HG03439 (cell line): ENCODE measurements at regions not wholly inside any gene's neighbourhood (a gene's known extent, or its start where the extent isn't known, plus 50 kb on each side); places are given as distances from the start of the nearest gene placed in this dataset.

Experiments used
- ATAC-seq: cut with Tn5 transposase; IDR thresholded peaks from one replicate; pipeline ENCODE4 v1.9.1; 2021; ENCODE audit warnings: mild to moderate bottlenecking, moderate library complexity; ENCODE audit not compliant: unreplicated experiment

GRCh38 chr19:28948026-28948425, 264.9 kb downstream of the UQCRFS1 start:
- no peak for ATAC-seq

GRCh38 chr19:28943651-28944050, 269.3 kb downstream of the UQCRFS1 start:
- no peak for ATAC-seq

- ATAC-seq = no peak
Measured at GRCh38 chr19:28941833-28942232, 271.1 kb downstream of the UQCRFS1 start.

GRCh38 chr19:28940751-28941500, 272.0 kb downstream of the UQCRFS1 start:
- no peak for ATAC-seq

- no peak for ATAC-seq
Measured at GRCh38 chr19:28939236-28939635, 273.7 kb downstream of the UQCRFS1 start.

GRCh38 chr19:28936001-28936400, 276.9 kb downstream of the UQCRFS1 start:
- no peak for ATAC-seq

- ATAC-seq = no peak
Measured at GRCh38 chr19:28934631-28935030, 278.3 kb downstream of the UQCRFS1 start.

- no peak for ATAC-seq
Measured at GRCh38 chr19:28933039-28933438, 279.9 kb downstream of the UQCRFS1 start.

- ATAC-seq = no peak
Measured at GRCh38 chr19:28932446-28932845, 280.5 kb downstream of the UQCRFS1 start.

GRCh38 chr19:28929006-28929405, 283.9 kb downstream of the UQCRFS1 start:
- ATAC-seq = no peak

- ATAC-seq = no peak
Measured at GRCh38 chr19:28927456-28927855, 285.5 kb downstream of the UQCRFS1 start.

GRCh38 chr19:28920269-28921066, 292.5 kb downstream of the UQCRFS1 start:
- no peak for ATAC-seq

- no peak for ATAC-seq
Measured at GRCh38 chr19:28917621-28918020, 295.3 kb downstream of the UQCRFS1 start.

- ATAC-seq = no peak
Measured at GRCh38 chr19:28915737-28916460, 297.1 kb downstream of the UQCRFS1 start.

GRCh38 chr19:28915202-28915601, 297.7 kb downstream of the UQCRFS1 start:
- no peak for ATAC-seq

GRCh38 chr19:28914173-28914572, 298.8 kb downstream of the UQCRFS1 start:
- no peak for ATAC-seq

- ATAC-seq = no peak
Measured at GRCh38 chr19:28913626-28914025, 299.3 kb downstream of the UQCRFS1 start.

GRCh38 chr19:28908941-28909340, 304.0 kb downstream of the UQCRFS1 start:
- ATAC-seq = no peak

GRCh38 chr19:28907534-28907933, 305.4 kb downstream of the UQCRFS1 start:
- ATAC-seq = no peak

GRCh38 chr19:28905996-28906395, 307.0 kb downstream of the UQCRFS1 start:
- ATAC-seq = no peak

- ATAC-seq = no peak
Measured at GRCh38 chr19:28899703-28900102, 313.2 kb downstream of the UQCRFS1 start.

- ATAC-seq = no peak
Measured at GRCh38 chr19:28898249-28898648, 314.7 kb downstream of the UQCRFS1 start.
